ENCODE measurements at regions not wholly inside any gene's neighbourhood (a gene's known extent, or its start where the extent isn't known, plus 50 kb on each side); places are given as distances from the start of the nearest gene placed in this dataset.

DNA sequence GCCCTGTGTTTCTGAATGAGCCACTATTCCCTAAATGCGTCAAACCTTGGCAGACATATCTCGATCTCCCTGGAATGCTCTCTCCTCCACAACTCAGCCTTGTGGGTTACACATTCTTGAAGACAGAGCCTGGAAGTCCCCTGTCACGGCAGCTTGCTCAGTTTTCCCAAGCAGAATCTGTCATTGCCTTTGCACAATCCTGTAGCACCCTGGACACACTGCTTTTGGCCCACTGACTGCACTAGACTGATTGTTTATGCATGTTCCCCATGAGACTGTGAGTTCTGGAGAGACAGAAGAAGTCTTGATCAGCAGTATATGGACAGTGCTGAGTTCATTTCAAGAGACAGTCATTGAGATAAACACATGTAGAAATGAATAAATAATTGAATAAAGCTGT, 406.7 kb downstream of the CD83 start:
- Histone ChIP-seq H3K9me3 (ENCODE audit: low read length) (no peaks in the 10 kb centered on the region), H3K27ac (ENCODE audit: extremely low read length, insufficient read depth, low read length) (no peak overlapping the region), H3K9ac (ENCODE audit: insufficient read depth, low read depth, low read length) (no peak overlapping the region), H2AFZ (ENCODE audit: low read length) (no peak overlapping the region), H4K20me1 (ENCODE audit: insufficient read depth, low read length) (no peaks in the 10 kb centered on the region), H3K27me3 (ENCODE audit: control insufficient read depth in 1 of 2, insufficient read depth in 2 of 2, low read length in 2 of 2) (no peaks in the 10 kb centered on the region), H3K4me1 (ENCODE audit: insufficient read depth, low read length) (no peaks in the 10 kb centered on the region), H3K79me2 (ENCODE audit: insufficient read depth, low read length) (no peaks in the 10 kb centered on the region), H3K4me2 (ENCODE audit: low read depth, low read length) (no peak overlapping the region), H3K4me3 (replicated peaks in 1 of 3; ENCODE audit: insufficient read depth in 1 of 3, low read depth in 2 of 3, low read length in 3 of 3) (no peak overlapping the region), H3K36me3 (replicated peaks in 1 of 2; ENCODE audit: control insufficient read depth in 1 of 2, insufficient read depth in 2 of 2, low read length in 2 of 2) (no peaks in the 10 kb centered on the region)
- intact Hi-C loops (cut with micrococcal nuclease; ENCODE audit: unreplicated experiment) (no loop called here), in situ Hi-C loops (cut with HindIII; ENCODE audit: extremely low pct_ligation_motif_present, low pct_unique_long_range_greater_than_20kb) (no loop called here)
- 14% methylated on average over 3 of the region's 3 CpGs for WGBS (ENCODE audit: low lambda C conversion rate)
- DNase-seq (ENCODE audit: low spot score) (no peak), FAIRE-seq (no peak), ATAC-seq (no peak)
- no TSS peak for BruUV-seq (replicated peaks)
- TF ChIP-seq ARNT2 (CRISPR knock-in tag; IDR thresholded peaks at IDR 0.05; ENCODE audit: low read depth), result no peak
- TF ChIP-seq ZNF382 (CRISPR knock-in tag; IDR thresholded peaks at IDR 0.05; ENCODE audit: borderline replicate concordance), result no peak
- no peak for TF ChIP-seq ZBTB33 (CRISPR knock-in tag; IDR thresholded peaks at IDR 0.05)
- TF ChIP-seq ZNF567 (CRISPR knock-in tag; IDR thresholded peaks at IDR 0.05; ENCODE audit: borderline replicate concordance), result no peak
- TF ChIP-seq ZSCAN25 (CRISPR knock-in tag; IDR thresholded peaks at IDR 0.05), result no peak
- TF ChIP-seq RBM22 (optimal IDR thresholded peaks at IDR 0.05; ENCODE audit: low read length), result no peak
- TF ChIP-seq NFIC (IDR thresholded peaks at IDR 0.05; ENCODE audit: low read length), result no peak
- TF ChIP-seq, protein P1, sequence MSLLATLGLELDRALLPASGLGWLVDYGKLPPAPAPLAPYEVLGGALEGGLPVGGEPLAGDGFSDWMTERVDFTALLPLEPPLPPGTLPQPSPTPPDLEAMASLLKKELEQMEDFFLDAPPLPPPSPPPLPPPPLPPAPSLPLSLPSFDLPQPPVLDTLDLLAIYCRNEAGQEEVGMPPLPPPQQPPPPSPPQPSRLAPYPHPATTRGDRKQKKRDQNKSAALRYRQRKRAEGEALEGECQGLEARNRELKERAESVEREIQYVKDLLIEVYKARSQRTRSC (CRISPR knock-in tag; IDR thresholded peaks at IDR 0.05; ENCODE audit: low read depth), result no peak
- no peak for TF ChIP-seq ZBTB20 (CRISPR knock-in tag; IDR thresholded peaks at IDR 0.05; ENCODE audit: borderline replicate concordance, low read depth)
- TF ChIP-seq ZNF18 (CRISPR knock-in tag; IDR thresholded peaks at IDR 0.05; ENCODE audit: insufficient replicate concordance), result no peak
- no peak for TF ChIP-seq ZSCAN5A (CRISPR knock-in tag; IDR thresholded peaks at IDR 0.05; ENCODE audit: borderline replicate concordance)
- CTCF ChIA-PET (ENCODE audit: low intra/inter-chr PET ratio, low total read pairs), result no interaction called here
- POLR2A ChIA-PET, result no interaction called here

Data from HepG2 (cell line).